HepG2 (cell line): ENCODE measurements at regions not wholly inside any gene's neighbourhood (a gene's known extent, or its start where the extent isn't known, plus 50 kb on each side); places are given as distances from the start of the nearest gene placed in this dataset.

Experiments
- ATAC-seq: fragments of 200-7000 bp; cut with Tn5 transposase; 3 replicates; pipeline ENCODE4 v1.9.1; 2020; ENCODE audit warnings: mild to moderate bottlenecking, moderate library complexity
- BruUV-seq: library from RNA; stranded (reverse); fragments of 400-500 nt; replicated peaks from 2 replicates; lab custom pipeline; 2021; lab: Mats Ljungman, UMichigan
- CTCF ChIA-PET: fragments of 300-600 bp; formaldehyde crosslinking; extraction: SDS; loops from one replicate; lab custom pipeline; 2021; ENCODE audit warnings: low total read pairs, inconsistent platforms, low intra/inter-chr PET ratio; lab: Yijun Ruan, JAX
- POLR2A ChIA-PET: fragments of 350-600 bp; sonication (Branson Sonifier 250); formaldehyde crosslinking; loops from one replicate; lab custom pipeline; 2020; ENCODE audit warnings: antibody characterized with exemption, inconsistent platforms; lab: Yijun Ruan, JAX
- DNase-seq: peaks from one replicate; pipeline ENCODE4 v3.0.0-alpha.2; 2015; ENCODE audit warnings: low spot score
- FAIRE-seq: peaks from 3 replicates; lab custom pipeline; 2011; peaks lifted over from hg19 to GRCh38; lab: Jason Lieb, UNC
- H2AFZ ChIP-seq: one replicate; pipeline ENCODE4 v1.6.1; 2011; ENCODE audit warnings: low read length, inconsistent platforms
- H3K27ac ChIP-seq: fragments of 300-600 bp; 3 replicates; pipeline ENCODE4 v1.8.0; 2011; ENCODE audit warnings: mixed run types, mild to moderate bottlenecking, mixed read lengths, low read length, inconsistent platforms; ENCODE audit not compliant: insufficient read depth; ENCODE audit errors: extremely low read length
- H3K27me3 ChIP-seq, 2 experiments: fragments of 200-600 bp in 1 of 2; 2 replicates in 1 of 2; 3 replicates in 1 of 2; pipeline versions ENCODE4 v1.6.0 to v1.8.0; 2011; ENCODE audit warnings: low read length in 2 of 2, mild to moderate bottlenecking in 2 of 2, moderate library complexity in 2 of 2, inconsistent platforms in 1 of 2; ENCODE audit not compliant: insufficient read depth in 2 of 2, control insufficient read depth in 1 of 2
- H3K36me3 ChIP-seq, 2 experiments: fragments of 200-600 bp in 1 of 2; replicated peaks in 1 of 2; 2 replicates in 1 of 2; 3 replicates in 1 of 2; pipeline versions ENCODE4 v1.5.1 to v1.8.0; 2011; ENCODE audit warnings: low read length in 2 of 2, inconsistent platforms in 1 of 2; ENCODE audit not compliant: insufficient read depth in 2 of 2, control insufficient read depth in 1 of 2
- H3K4me1 ChIP-seq: 2 replicates; pipeline ENCODE4 v1.5.1; 2012; ENCODE audit warnings: low read length, inconsistent platforms; ENCODE audit not compliant: insufficient read depth
- H3K4me2 ChIP-seq: 2 replicates; pipeline ENCODE4 v1.6.0; 2011; ENCODE audit warnings: low read depth, low read length, inconsistent platforms
- H3K4me3 ChIP-seq, 3 experiments: fragments of 200-600 bp in 1 of 3; sonication (generic), shearing (Covaris generic) in 1 of 3; replicated peaks in 1 of 3; 2 replicates each; pipeline ENCODE4 v1.5.1; 2011 to 2016; ENCODE audit warnings: low read length in 3 of 3, inconsistent platforms in 2 of 3, low read depth in 2 of 3, mild to moderate bottlenecking in 2 of 3, control low read depth in 1 of 3, mixed read lengths in 1 of 3; ENCODE audit not compliant: insufficient read depth in 1 of 3
- H3K79me2 ChIP-seq: one replicate; pipeline ENCODE4 v1.6.1; 2011; ENCODE audit warnings: low read length, inconsistent platforms; ENCODE audit not compliant: insufficient read depth
- H3K9ac ChIP-seq: 2 replicates; pipeline ENCODE4 v1.6.0; 2011; ENCODE audit warnings: mild to moderate bottlenecking, low read depth, low read length, inconsistent platforms; ENCODE audit not compliant: insufficient read depth
- H3K9me3 ChIP-seq: 2 replicates; pipeline ENCODE4 v1.5.1; 2012; ENCODE audit warnings: mild to moderate bottlenecking, low read length
- H4K20me1 ChIP-seq: 2 replicates; pipeline ENCODE4 v1.6.0; 2011; ENCODE audit warnings: inconsistent platforms, mild to moderate bottlenecking, low read length, moderate library complexity; ENCODE audit not compliant: insufficient read depth
- NFE2 ChIP-seq: sonication (generic); formaldehyde crosslinking; IDR thresholded peaks from 2 replicates; pipeline ENCODE4 v1.4.0; 2020; ENCODE audit warnings: missing genetic modification reagents
- NFE2L2 ChIP-seq: fragments of 150-350 bp; IDR thresholded peaks from 2 replicates; pipeline ENCODE4 v1.6.1; 2014; ENCODE audit warnings: low read length
- NR2F2 ChIP-seq: IDR thresholded peaks from 2 replicates; pipeline ENCODE4 v1.6.1; 2012; ENCODE audit warnings: low read depth, inconsistent platforms, borderline replicate concordance
- TBL1XR1 ChIP-seq: fragments of 150-350 bp; IDR thresholded peaks from 2 replicates; pipeline ENCODE4 v1.6.1; 2014; ENCODE audit warnings: borderline replicate concordance, low read length; ENCODE audit not compliant: partially characterized antibody
- TOE1 ChIP-seq: sonication (generic); formaldehyde crosslinking; IDR thresholded peaks from 2 replicates; pipeline ENCODE4 v1.4.0; 2020; ENCODE audit warnings: mild to moderate bottlenecking, missing genetic modification reagents
- ZNF10 ChIP-seq: sonication (generic); formaldehyde crosslinking; IDR thresholded peaks from 2 replicates; pipeline ENCODE4 v1.4.0; 2020; ENCODE audit warnings: mild to moderate bottlenecking, low read depth, missing genetic modification reagents, borderline replicate concordance
- ZNF17 ChIP-seq: sonication (generic); formaldehyde crosslinking; IDR thresholded peaks from 2 replicates; pipeline ENCODE4 v1.5.0; 2020; ENCODE audit warnings: mild to moderate bottlenecking, missing genetic modification reagents
- ZNF543 ChIP-seq: sonication (generic); formaldehyde crosslinking; IDR thresholded peaks from 2 replicates; pipeline ENCODE4 v1.4.0; 2020; ENCODE audit warnings: mild to moderate bottlenecking, missing genetic modification reagents
- ZNF556 ChIP-seq: sonication (generic); formaldehyde crosslinking; IDR thresholded peaks from 2 replicates; pipeline ENCODE4 v1.4.0; 2020; ENCODE audit warnings: mild to moderate bottlenecking, missing genetic modification reagents, borderline replicate concordance
- WGBS: methylation state at CpG from one replicate; pipeline ENCODE4 v1.1.6; 2017; ENCODE audit warnings: low lambda C conversion rate; 5-methylcytosine and 5-hydroxymethylcytosine counted together
- in situ Hi-C: cut with HindIII; loops from 2 replicates; pipeline ENCODE4 v1.10.0; 2017; ENCODE audit warnings: low pct_unique_long_range_greater_than_20kb; ENCODE audit not compliant: extremely low pct_ligation_motif_present
- intact Hi-C: fragments of 100-400 bp; cut with micrococcal nuclease; formaldehyde crosslinking; loops from one replicate; pipeline ENCODE4 v1.10.0; 2022; ENCODE audit not compliant: unreplicated experiment
- TF ChIP-seq, protein P1 (sequence below): sonication (generic); formaldehyde crosslinking; IDR thresholded peaks from 2 replicates; pipeline ENCODE4 v1.8.1; 2023; ENCODE audit warnings: missing genetic modification reagents, inconsistent platforms, borderline replicate concordance
- TF ChIP-seq, protein P2 (sequence below): sonication (generic); formaldehyde crosslinking; IDR thresholded peaks from 2 replicates; pipeline ENCODE4 v1.4.0; 2020; ENCODE audit warnings: mild to moderate bottlenecking, missing genetic modification reagents
- TF ChIP-seq, protein P3 (sequence below): sonication (generic); formaldehyde crosslinking; IDR thresholded peaks from 2 replicates; pipeline ENCODE4 v1.5.1; 2020; ENCODE audit warnings: missing genetic modification reagents, mild to moderate bottlenecking, borderline replicate concordance

DNA sequence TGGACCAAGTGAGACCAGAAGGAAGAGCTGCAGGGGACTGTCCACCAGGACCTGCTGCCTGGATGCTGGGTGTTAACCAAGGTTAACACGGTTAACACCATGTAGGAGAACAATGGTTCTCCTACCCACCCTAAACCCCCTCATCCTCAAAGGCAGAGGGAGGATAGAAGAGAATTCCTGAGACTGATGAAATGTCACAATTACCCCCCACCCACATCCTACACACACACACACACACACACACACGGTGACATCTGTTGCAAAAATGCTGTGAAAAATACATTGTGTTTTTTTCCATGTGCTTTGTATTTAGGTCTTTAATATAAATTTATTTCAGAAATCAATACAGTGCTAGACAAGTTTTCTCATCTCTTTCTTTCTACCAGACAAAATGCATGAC lies 113.9 kb upstream of the HES1 start (continued):
- TF ChIP-seq ZNF556 (CRISPR knock-in tag) (no peak), NFE2 (no peak)
- TF ChIP-seq, protein P1, sequence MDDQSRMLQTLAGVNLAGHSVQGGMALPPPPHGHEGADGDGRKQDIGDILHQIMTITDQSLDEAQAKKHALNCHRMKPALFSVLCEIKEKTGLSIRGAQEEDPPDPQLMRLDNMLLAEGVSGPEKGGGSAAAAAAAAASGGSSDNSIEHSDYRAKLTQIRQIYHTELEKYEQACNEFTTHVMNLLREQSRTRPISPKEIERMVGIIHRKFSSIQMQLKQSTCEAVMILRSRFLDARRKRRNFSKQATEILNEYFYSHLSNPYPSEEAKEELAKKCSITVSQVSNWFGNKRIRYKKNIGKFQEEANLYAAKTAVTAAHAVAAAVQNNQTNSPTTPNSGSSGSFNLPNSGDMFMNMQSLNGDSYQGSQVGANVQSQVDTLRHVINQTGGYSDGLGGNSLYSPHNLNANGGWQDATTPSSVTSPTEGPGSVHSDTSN (CRISPR knock-in tag) = no peak
- TF ChIP-seq, protein P2, sequence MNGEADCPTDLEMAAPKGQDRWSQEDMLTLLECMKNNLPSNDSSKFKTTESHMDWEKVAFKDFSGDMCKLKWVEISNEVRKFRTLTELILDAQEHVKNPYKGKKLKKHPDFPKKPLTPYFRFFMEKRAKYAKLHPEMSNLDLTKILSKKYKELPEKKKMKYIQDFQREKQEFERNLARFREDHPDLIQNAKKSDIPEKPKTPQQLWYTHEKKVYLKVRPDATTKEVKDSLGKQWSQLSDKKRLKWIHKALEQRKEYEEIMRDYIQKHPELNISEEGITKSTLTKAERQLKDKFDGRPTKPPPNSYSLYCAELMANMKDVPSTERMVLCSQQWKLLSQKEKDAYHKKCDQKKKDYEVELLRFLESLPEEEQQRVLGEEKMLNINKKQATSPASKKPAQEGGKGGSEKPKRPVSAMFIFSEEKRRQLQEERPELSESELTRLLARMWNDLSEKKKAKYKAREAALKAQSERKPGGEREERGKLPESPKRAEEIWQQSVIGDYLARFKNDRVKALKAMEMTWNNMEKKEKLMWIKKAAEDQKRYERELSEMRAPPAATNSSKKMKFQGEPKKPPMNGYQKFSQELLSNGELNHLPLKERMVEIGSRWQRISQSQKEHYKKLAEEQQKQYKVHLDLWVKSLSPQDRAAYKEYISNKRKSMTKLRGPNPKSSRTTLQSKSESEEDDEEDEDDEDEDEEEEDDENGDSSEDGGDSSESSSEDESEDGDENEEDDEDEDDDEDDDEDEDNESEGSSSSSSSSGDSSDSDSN (CRISPR knock-in tag) = no peak

DNA sequence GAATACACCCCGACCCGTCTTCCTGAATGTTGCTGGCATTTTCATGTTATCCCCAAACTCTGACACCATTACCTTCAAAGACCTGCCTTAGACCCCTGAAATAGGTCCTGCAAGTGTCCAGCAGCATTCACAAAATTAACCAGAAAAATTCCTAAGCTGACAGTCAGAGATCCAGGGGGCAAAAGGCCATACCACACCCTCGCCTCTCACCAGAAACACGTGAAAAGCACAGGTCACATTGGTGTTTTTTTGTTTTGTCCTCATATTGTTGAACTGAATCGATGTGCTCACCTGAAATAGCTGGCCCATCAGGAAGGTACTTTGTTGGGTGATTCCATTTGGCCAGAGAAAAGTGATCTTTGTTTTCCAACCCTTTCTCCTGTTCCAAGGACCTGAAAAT lies 113.1 kb upstream of the HES1 start:
- ChIA-PET CTCF (no interaction called here), POLR2A (interaction anchor here (0.6 kb wide), 1 partner anchor 108 kb away, joined by 4 read pairs; no protein-coding TSS in a partner anchor)
- Histone ChIP-seq H3K36me3 (no peaks in the 10 kb centered on the region), H3K27me3 (peaks cover 0 to 12% of the 10 kb centered on the region in 2 experiments; a peak in 2 of 5 replicates), H3K4me1 (no peaks in the 10 kb centered on the region), H2AFZ (no peak overlapping the region), H4K20me1 (no peaks in the 10 kb centered on the region), H3K9me3 (no peaks in the 10 kb centered on the region), H3K9ac (no peak overlapping the region), H3K4me3 (no peak overlapping the region), H3K4me2 (no peak overlapping the region), H3K79me2 (no peaks in the 10 kb centered on the region), H3K27ac (no peak overlapping the region)
- no peak for FAIRE-seq
- no peak for ATAC-seq
- DNase-seq = no peak
- 32% methylated on average over 5 of the region's 5 CpGs for WGBS
- no TSS peak for BruUV-seq
- intact Hi-C loops = no loop called here
- in situ Hi-C loops = no loop called here
- TF ChIP-seq NR2F2 (no peak), NFE2L2 (no peak), ZNF543 (CRISPR knock-in tag) (no peak), ZNF17 (CRISPR knock-in tag) (no peak), TOE1 (no peak), ZNF10 (no peak), TBL1XR1 (no peak)
- TF ChIP-seq, protein P3, sequence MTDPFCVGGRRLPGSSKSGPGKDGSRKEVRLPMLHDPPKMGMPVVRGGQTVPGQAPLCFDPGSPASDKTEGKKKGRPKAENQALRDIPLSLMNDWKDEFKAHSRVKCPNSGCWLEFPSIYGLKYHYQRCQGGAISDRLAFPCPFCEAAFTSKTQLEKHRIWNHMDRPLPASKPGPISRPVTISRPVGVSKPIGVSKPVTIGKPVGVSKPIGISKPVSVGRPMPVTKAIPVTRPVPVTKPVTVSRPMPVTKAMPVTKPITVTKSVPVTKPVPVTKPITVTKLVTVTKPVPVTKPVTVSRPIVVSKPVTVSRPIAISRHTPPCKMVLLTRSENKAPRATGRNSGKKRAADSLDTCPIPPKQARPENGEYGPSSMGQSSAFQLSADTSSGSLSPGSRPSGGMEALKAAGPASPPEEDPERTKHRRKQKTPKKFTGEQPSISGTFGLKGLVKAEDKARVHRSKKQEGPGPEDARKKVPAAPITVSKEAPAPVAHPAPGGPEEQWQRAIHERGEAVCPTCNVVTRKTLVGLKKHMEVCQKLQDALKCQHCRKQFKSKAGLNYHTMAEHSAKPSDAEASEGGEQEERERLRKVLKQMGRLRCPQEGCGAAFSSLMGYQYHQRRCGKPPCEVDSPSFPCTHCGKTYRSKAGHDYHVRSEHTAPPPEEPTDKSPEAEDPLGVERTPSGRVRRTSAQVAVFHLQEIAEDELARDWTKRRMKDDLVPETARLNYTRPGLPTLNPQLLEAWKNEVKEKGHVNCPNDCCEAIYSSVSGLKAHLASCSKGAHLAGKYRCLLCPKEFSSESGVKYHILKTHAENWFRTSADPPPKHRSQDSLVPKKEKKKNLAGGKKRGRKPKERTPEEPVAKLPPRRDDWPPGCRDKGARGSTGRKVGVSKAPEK = no peak
